Esophagus squamous epithelium (tissue), 5 donors: ENCODE measurements at regions not wholly inside any gene's neighbourhood (a gene's known extent, or its start where the extent isn't known, plus 50 kb on each side); places are given as distances from the start of the nearest gene placed in this dataset.

Experiments
- DNase-seq: peaks from one replicate; lab custom pipeline; 2025; lab: John Stamatoyannopoulos, UW
- H3K27ac ChIP-seq, 4 donors: fragments of 200-600 bp; sonication (generic); one replicate each; pipeline ENCODE4 v1.5.1; 2016 to 2019; ENCODE audit warnings: mild to moderate bottlenecking in 1 of 4
- H3K27me3 ChIP-seq, 4 donors: fragments of 200-600 bp; sonication (generic); 1 replicate in 3 of 4; 2 replicates in 1 of 4; pipeline versions ENCODE4 v1.5.1 to v1.6.0; 2017 to 2021; ENCODE audit warnings: antibody characterized with exemption in 1 of 4
- H3K36me3 ChIP-seq, 3 donors: fragments of 200-600 bp; sonication (generic); one replicate each; pipeline ENCODE4 v1.5.1; 2016 to 2019
- H3K4me1 ChIP-seq, 3 donors: fragments of 200-600 bp; sonication (generic); one replicate each; pipeline ENCODE4 v1.5.1; 2017 to 2019
- H3K4me3 ChIP-seq, 4 donors: fragments of 200-600 bp; sonication (generic); 1 replicate in 3 of 4; 2 replicates in 1 of 4; pipeline ENCODE4 v1.5.1; 2016 to 2019; ENCODE audit warnings: mild to moderate bottlenecking in 2 of 4, moderate library complexity in 1 of 4
- H3K9me3 ChIP-seq, 3 donors: fragments of 200-600 bp; sonication (generic); one replicate each; pipeline ENCODE4 v1.5.1; 2016 to 2019
- POLR2A ChIP-seq, 4 donors: fragments of 450-650 bp; IDR thresholded peaks; one replicate each; pipeline ENCODE4 v1.6.1; 2017; ENCODE audit warnings: antibody characterized with exemption in 4 of 4, mild to moderate bottlenecking in 4 of 4, moderate library complexity in 3 of 4
- WGBS, 2 donors: methylation state at CpG; one replicate each; pipeline ENCODE4 v1.1.5; 2018; 5-methylcytosine and 5-hydroxymethylcytosine counted together
- intact Hi-C: fragments of 100-400 bp; cut with DNase I; formaldehyde crosslinking; loops from one replicate; pipeline ENCODE4 v1.15.0; 2022
- TF ChIP-seq, protein P1 (sequence below), 6 experiments: fragments of 450-650 bp in 4 of 6; fragments of 200-600 bp in 2 of 6; sonication (generic) in 2 of 6; IDR thresholded peaks; one replicate each; pipeline ENCODE4 v1.5.1; 2016 to 2019; ENCODE audit warnings: antibody characterized with exemption in 6 of 6, mild to moderate bottlenecking in 4 of 6, moderate library complexity in 4 of 6
- donor health status: DM: yes; HTN: yes; CAD: no.

DNA sequence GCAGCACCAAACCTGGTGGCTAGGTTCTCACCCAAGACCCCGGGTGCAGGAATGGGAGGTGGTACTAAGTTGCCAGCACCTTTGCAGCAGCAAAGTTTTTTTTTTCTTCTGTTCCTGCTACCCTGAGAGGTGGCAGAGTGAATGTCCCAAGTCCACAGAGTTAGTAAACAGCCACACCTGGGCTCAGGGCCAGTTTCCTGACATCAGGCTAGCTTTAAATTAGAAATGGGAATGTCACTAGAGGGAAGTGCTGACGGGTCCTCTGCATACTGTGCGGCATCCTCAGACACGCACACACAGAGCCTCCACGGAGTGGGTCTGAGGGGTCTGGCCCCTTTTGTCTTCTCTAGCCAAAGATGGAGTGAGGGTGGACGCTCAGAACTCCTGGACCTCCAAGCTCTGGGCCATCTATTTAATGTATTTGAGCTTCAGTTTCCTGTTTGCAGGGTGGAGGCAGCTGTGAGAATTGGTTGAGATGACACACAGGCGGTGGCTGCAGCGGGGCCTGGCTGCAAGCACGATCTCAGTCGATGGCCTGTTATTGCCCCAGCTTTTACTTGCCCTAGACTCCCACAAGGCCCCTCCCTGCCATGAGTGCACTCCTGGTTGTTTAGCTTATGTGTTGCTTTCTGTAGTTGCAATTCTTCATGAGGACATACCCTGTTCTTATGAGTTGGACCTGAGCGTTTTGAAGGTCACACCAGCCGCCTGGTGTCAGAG lies 751.4 kb upstream of the HS6ST1 start:
- no peak overlapping the region for H3K27ac ChIP-seq
- H3K27me3 ChIP-seq = no peaks in the 10 kb centered on the region
- intact Hi-C loops = no loop called here
- no peak for TF ChIP-seq POLR2A (IDR thresholded peaks at IDR 0.05)
- TF ChIP-seq, protein P1, sequence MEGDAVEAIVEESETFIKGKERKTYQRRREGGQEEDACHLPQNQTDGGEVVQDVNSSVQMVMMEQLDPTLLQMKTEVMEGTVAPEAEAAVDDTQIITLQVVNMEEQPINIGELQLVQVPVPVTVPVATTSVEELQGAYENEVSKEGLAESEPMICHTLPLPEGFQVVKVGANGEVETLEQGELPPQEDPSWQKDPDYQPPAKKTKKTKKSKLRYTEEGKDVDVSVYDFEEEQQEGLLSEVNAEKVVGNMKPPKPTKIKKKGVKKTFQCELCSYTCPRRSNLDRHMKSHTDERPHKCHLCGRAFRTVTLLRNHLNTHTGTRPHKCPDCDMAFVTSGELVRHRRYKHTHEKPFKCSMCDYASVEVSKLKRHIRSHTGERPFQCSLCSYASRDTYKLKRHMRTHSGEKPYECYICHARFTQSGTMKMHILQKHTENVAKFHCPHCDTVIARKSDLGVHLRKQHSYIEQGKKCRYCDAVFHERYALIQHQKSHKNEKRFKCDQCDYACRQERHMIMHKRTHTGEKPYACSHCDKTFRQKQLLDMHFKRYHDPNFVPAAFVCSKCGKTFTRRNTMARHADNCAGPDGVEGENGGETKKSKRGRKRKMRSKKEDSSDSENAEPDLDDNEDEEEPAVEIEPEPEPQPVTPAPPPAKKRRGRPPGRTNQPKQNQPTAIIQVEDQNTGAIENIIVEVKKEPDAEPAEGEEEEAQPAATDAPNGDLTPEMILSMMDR (IDR thresholded peaks at IDR 0.05) = no peak
- no peaks in the 10 kb centered on the region for H3K4me1 ChIP-seq
- WGBS, 2 donors = 74 to 89% methylated on average over 10 of the region's 12 CpGs
- DNase-seq = no peak
- no peak overlapping the region for H3K4me3 ChIP-seq
- no peaks in the 10 kb centered on the region for H3K36me3 ChIP-seq
- H3K9me3 ChIP-seq = no peaks in the 10 kb centered on the region

GRCh38 chr2:129070663-129071062 lies 752.0 kb upstream of the HS6ST1 start:
- TF ChIP-seq, protein P1 (IDR thresholded peaks at IDR 0.05) = no peak
- TF ChIP-seq POLR2A (IDR thresholded peaks at IDR 0.05) = no peak
- Histone ChIP-seq H3K4me1 (no peaks in the 10 kb centered on the region), H3K27me3 (no peaks in the 10 kb centered on the region), H3K9me3 (no peaks in the 10 kb centered on the region), H3K36me3 (no peaks in the 10 kb centered on the region), H3K4me3 (no peak overlapping the region), H3K27ac (no peak overlapping the region)
- DNase-seq = no peak
- 56 to 84% methylated on average over 2 of the region's 3 CpGs for WGBS, 2 donors
- intact Hi-C loops = no loop called here

GRCh38 chr2:129071531-129071930 lies 752.9 kb upstream of the HS6ST1 start:
- H3K4me1 ChIP-seq = no peaks in the 10 kb centered on the region
- 87 to 90% methylated on average over 6 of the region's 6 CpGs for WGBS, 2 donors
- no peak overlapping the region for H3K27ac ChIP-seq
- no peak for DNase-seq
- intact Hi-C loops = no loop called here
- H3K4me3 ChIP-seq = no peak overlapping the region
- H3K36me3 ChIP-seq = no peaks in the 10 kb centered on the region
- no peaks in the 10 kb centered on the region for H3K9me3 ChIP-seq
- H3K27me3 ChIP-seq = no peaks in the 10 kb centered on the region
- TF ChIP-seq, protein P1 (IDR thresholded peaks at IDR 0.05) = no peak
- TF ChIP-seq POLR2A (IDR thresholded peaks at IDR 0.05) = no peak

DNA sequence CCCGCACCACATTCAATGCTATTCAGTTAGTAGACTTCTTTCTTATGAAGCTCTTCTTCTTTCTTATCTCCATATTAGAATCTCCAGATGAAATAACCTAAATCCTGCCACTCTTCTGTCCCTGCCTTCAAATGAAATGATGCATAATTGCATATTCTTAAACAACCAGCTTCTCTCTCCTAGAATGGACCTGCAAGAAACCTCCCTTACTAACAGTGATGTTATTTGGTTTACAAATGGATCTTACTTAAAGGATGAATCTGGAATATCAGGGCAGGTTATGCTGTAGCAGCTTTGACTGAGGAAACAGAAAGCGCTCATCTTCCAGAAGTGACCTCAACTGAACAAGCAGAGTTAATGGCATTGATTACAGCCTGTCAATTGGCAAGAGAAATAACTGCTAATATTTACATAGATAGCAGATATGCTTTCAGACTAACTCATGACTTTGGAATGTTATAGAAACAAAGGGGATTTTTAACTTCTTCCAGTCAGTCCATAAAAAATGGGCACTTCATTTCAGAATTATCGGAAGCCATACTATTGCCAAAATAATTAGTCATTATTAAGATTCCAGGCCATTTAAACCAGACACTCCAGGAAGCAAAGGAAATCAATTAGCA lies 755.7 kb upstream of the HS6ST1 start:
- Histone ChIP-seq H3K27ac (no peak overlapping the region), H3K4me3 (no peak overlapping the region), H3K36me3 (no peaks in the 10 kb centered on the region), H3K27me3 (no peaks in the 10 kb centered on the region), H3K9me3 (no peaks in the 10 kb centered on the region), H3K4me1 (peaks cover 0 to 15% (median 6%) of the 10 kb centered on the region in 3 donors)
- no peak for TF ChIP-seq POLR2A (IDR thresholded peaks at IDR 0.05)
- TF ChIP-seq, protein P1 (IDR thresholded peaks at IDR 0.05) = no peak
- WGBS, 2 donors = 76 to 79% methylated on average over 3 of the region's 3 CpGs
- intact Hi-C loops = no loop called here
- no peak for DNase-seq

- peaks cover 0 to 15% (median 6%) of the 10 kb centered on the region in 3 donors for H3K4me1 ChIP-seq
- no peaks in the 10 kb centered on the region for H3K27me3 ChIP-seq
- intact Hi-C loops = no loop called here
- no peaks in the 10 kb centered on the region for H3K36me3 ChIP-seq
- 41 to 46% methylated on average over 3 of the region's 3 CpGs for WGBS, 2 donors
- TF ChIP-seq, protein P1 (IDR thresholded peaks at IDR 0.05) = no peak
- H3K4me3 ChIP-seq = no peak overlapping the region
- H3K27ac ChIP-seq = peak overlapping the region in 1 of 4 donors; percentile 33
- no peak for DNase-seq
- H3K9me3 ChIP-seq = no peaks in the 10 kb centered on the region
These were observed 759.9 kb upstream of the HS6ST1 start for GRCh38 chr2:129078548-129078947.
